ENCODE measurements at regions not wholly inside any gene's neighbourhood (a gene's known extent, or its start where the extent isn't known, plus 50 kb on each side); places are given as distances from the start of the nearest gene placed in this dataset.
"Not testable (repeated sequence)": the region's sequence is repeated elsewhere in the genome, so short reads cannot be mapped to it uniquely, and the experiment has no call there.

GRCh38 chr18:71242981-71243380, 954.1 kb downstream of the SOCS6 start:
- H3K4me1 Mint-ChIP-seq = no peaks in the 10 kb centered on the region
- H3K4me3 Mint-ChIP-seq = no peak overlapping the region

GRCh38 chr18:71238974-71239624, 950.3 kb downstream of the SOCS6 start:
- Mint-ChIP-seq H3K27ac (ENCODE audit: low read depth) (no peak overlapping the region), H3K4me3 (no peak overlapping the region), H3K4me1 (no peaks in the 10 kb centered on the region), H3K27me3 (no peaks in the 10 kb centered on the region), H3K36me3 (ENCODE audit: insufficient read depth) (no peaks in the 10 kb centered on the region), H3K9me3 (peaks cover 6% of the 10 kb centered on the region)
- ATAC-seq (replicated peaks; ENCODE audit: extremely low read depth, poor library complexity, severe bottlenecking) (no peak), DNase-seq (ENCODE audit: low spot score in 2 of 2) (no peak)

More at GRCh38 chr18:71242981-71243380, 954.1 kb downstream of the SOCS6 start:
- no peak overlapping the region for H3K27ac Mint-ChIP-seq (ENCODE audit: low read depth)
- no peak for DNase-seq (ENCODE audit: low spot score in 2 of 2)
- ATAC-seq (replicated peaks; ENCODE audit: extremely low read depth, poor library complexity, severe bottlenecking) = no peak
- H3K36me3 Mint-ChIP-seq (ENCODE audit: insufficient read depth) = no peaks in the 10 kb centered on the region
- no peaks in the 10 kb centered on the region for H3K27me3 Mint-ChIP-seq
- peaks cover 6% of the 10 kb centered on the region for H3K9me3 Mint-ChIP-seq

- ATAC-seq (replicated peaks; ENCODE audit: extremely low read depth, poor library complexity, severe bottlenecking) (no peak), DNase-seq (ENCODE audit: low spot score in 2 of 2) (no peak)
- Mint-ChIP-seq H3K27ac (ENCODE audit: low read depth) (no peak overlapping the region), H3K36me3 (ENCODE audit: insufficient read depth) (no peaks in the 10 kb centered on the region), H3K9me3 (peaks cover 6% of the 10 kb centered on the region), H3K27me3 (no peaks in the 10 kb centered on the region), H3K4me1 (no peaks in the 10 kb centered on the region), H3K4me3 (no peak overlapping the region)
Measured at GRCh38 chr18:71237641-71238040, 948.8 kb downstream of the SOCS6 start.

DNA sequence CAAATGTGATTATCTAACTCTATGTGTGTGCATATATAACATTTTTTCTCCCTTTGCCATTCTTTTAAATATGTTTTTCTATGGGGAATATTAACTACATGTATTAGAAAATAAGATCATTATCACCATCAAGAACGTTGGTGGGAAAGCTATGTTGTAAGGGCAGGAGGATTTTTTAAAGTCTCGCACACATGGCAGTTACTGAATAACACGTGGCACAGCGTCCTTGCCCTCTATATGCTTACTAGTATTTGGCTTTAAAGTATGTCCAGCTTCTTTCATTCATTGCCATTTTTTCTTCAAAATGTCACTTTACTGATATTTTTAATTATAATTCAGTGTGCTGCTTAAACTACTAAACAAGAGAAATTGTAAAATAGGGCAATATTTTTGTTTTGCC, 944.3 kb downstream of the SOCS6 start:
- Mint-ChIP-seq H3K4me1 (no peaks in the 10 kb centered on the region), H3K9me3 (no peaks in the 10 kb centered on the region), H3K27ac (ENCODE audit: low read depth) (no peak overlapping the region), H3K4me3 (no peak overlapping the region), H3K36me3 (ENCODE audit: insufficient read depth) (no peaks in the 10 kb centered on the region), H3K27me3 (no peaks in the 10 kb centered on the region)
- DNase-seq (ENCODE audit: low spot score in 2 of 2) (no peak), ATAC-seq (replicated peaks; ENCODE audit: extremely low read depth, poor library complexity, severe bottlenecking) (no peak)

GRCh38 chr18:71223486-71223885, 934.6 kb downstream of the SOCS6 start:
- Mint-ChIP-seq H3K36me3 (ENCODE audit: insufficient read depth) (no peaks in the 10 kb centered on the region), H3K4me3 (no peak overlapping the region), H3K9me3 (peaks cover 22% of the 10 kb centered on the region), H3K27ac (ENCODE audit: low read depth) (no peak overlapping the region), H3K4me1 (no peaks in the 10 kb centered on the region), H3K27me3 (no peaks in the 10 kb centered on the region)
- no peak for ATAC-seq (replicated peaks; ENCODE audit: extremely low read depth, poor library complexity, severe bottlenecking)
- no peak for DNase-seq (ENCODE audit: low spot score in 2 of 2)

- Mint-ChIP-seq H3K27me3 (no peaks in the 10 kb centered on the region), H3K27ac (ENCODE audit: low read depth) (no peak overlapping the region), H3K4me3 (no peak overlapping the region), H3K36me3 (ENCODE audit: insufficient read depth) (no peaks in the 10 kb centered on the region), H3K9me3 (peaks cover 22% of the 10 kb centered on the region), H3K4me1 (no peaks in the 10 kb centered on the region)
- DNase-seq (ENCODE audit: low spot score in 2 of 2) = no peak
- ATAC-seq (replicated peaks; ENCODE audit: extremely low read depth, poor library complexity, severe bottlenecking) = no peak
Measured at GRCh38 chr18:71221405-71221804, 932.6 kb downstream of the SOCS6 start.

DNA sequence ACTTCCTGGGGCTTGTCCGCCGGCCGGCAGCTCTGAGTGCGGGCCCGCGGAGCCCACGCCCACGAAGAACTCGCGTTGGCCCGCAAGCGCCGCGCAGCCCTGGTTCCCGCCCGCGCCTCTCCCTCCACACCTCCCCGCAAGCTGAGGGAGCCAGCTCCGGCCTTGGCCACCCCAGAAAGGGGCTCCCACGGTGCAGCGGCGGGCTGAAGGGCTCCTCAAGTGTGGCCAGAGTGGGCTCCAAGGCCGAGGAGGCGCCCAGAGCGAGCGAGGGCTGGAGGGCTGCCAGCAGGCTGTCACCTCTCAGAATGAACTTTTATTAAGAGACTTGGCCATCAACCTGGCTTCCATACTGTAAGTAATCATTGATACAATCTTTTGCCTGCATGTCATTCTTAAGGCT, 923.9 kb downstream of the SOCS6 start:
- not testable (repeated sequence) for H3K4me3 Mint-ChIP-seq; H3K27me3 Mint-ChIP-seq; H3K27ac Mint-ChIP-seq (ENCODE audit: low read depth); ATAC-seq (replicated peaks; ENCODE audit: extremely low read depth, poor library complexity, severe bottlenecking); DNase-seq (ENCODE audit: low spot score in 2 of 2); H3K4me1 Mint-ChIP-seq; H3K9me3 Mint-ChIP-seq; H3K36me3 Mint-ChIP-seq (ENCODE audit: insufficient read depth)

GRCh38 chr18:71212222-71212621, 923.4 kb downstream of the SOCS6 start:
- Mint-ChIP-seq H3K27ac (ENCODE audit: low read depth) (no peak overlapping the region), H3K27me3 (no peaks in the 10 kb centered on the region), H3K36me3 (ENCODE audit: insufficient read depth) (no peaks in the 10 kb centered on the region), H3K4me3 (no peak overlapping the region), H3K9me3 (peaks cover 6% of the 10 kb centered on the region), H3K4me1 (no peaks in the 10 kb centered on the region)
- ATAC-seq (replicated peaks; ENCODE audit: extremely low read depth, poor library complexity, severe bottlenecking) = no peak
- DNase-seq (ENCODE audit: low spot score in 2 of 2) = no peak

- no peaks in the 10 kb centered on the region for H3K36me3 Mint-ChIP-seq (ENCODE audit: insufficient read depth)
- H3K4me3 Mint-ChIP-seq = no peak overlapping the region
- no peaks in the 10 kb centered on the region for H3K4me1 Mint-ChIP-seq
- no peak overlapping the region for H3K27ac Mint-ChIP-seq (ENCODE audit: low read depth)
- H3K27me3 Mint-ChIP-seq = no peaks in the 10 kb centered on the region
- DNase-seq (ENCODE audit: low spot score in 2 of 2) (no peak), ATAC-seq (replicated peaks; ENCODE audit: extremely low read depth, poor library complexity, severe bottlenecking) (no peak)
- H3K9me3 Mint-ChIP-seq = peaks cover 12% of the 10 kb centered on the region
Measured at GRCh38 chr18:71209944-71210343, 921.1 kb downstream of the SOCS6 start.

DNA sequence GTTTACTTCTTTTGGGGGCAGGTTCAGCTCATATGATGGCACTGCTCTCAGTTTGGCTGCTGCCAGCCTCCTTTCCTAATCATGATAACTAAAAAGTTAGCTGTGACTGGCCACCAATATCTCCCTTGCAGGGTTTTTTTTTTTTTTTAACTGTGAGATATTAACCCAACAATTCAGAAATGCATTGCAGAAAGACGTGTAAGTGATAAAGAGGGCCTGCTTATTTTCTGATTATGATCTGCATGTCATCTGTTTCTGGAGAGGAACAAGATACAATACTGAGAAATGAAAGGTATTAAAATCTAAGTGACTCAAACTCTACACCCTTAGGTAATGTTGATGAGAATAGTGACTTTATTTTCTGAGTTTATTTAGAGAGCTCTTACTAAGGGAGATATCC, 905.6 kb downstream of the SOCS6 start:
- Mint-ChIP-seq H3K27ac (ENCODE audit: low read depth) (no peak overlapping the region), H3K36me3 (ENCODE audit: insufficient read depth) (peaks cover 2% of the 10 kb centered on the region), H3K4me3 (no peak overlapping the region), H3K27me3 (no peaks in the 10 kb centered on the region), H3K4me1 (no peaks in the 10 kb centered on the region), H3K9me3 (peaks cover 24% of the 10 kb centered on the region)
- DNase-seq (ENCODE audit: low spot score in 2 of 2) = no peak
- ATAC-seq (replicated peaks; ENCODE audit: extremely low read depth, poor library complexity, severe bottlenecking) = no peak

DNA sequence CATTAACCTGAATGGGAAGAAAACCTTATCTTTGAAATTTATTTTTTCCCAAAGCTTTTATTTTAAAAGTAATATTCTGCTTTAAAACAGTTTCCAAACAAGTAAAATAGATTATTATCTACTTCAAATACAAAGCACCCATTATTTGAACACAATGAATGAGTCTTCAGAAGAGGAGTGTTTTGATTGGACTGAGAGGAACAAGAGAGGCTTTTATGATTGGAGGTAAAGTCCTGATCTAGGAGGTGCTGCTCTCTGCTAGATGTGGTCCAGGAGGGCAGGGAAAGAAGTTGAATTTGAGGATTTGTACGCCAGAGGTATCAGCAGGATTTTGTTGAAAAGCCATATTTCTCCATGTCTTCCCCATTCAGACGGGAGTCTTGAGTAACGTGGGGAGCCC, 900.7 kb downstream of the SOCS6 start:
- Mint-ChIP-seq H3K4me3 (no peak overlapping the region), H3K27ac (ENCODE audit: low read depth) (no peak overlapping the region), H3K4me1 (no peaks in the 10 kb centered on the region), H3K9me3 (peaks cover 18% of the 10 kb centered on the region), H3K36me3 (ENCODE audit: insufficient read depth) (peaks cover 2% of the 10 kb centered on the region), H3K27me3 (no peaks in the 10 kb centered on the region)
- ATAC-seq (replicated peaks; ENCODE audit: extremely low read depth, poor library complexity, severe bottlenecking) (no peak), DNase-seq (ENCODE audit: low spot score in 2 of 2) (no peak)

DNA sequence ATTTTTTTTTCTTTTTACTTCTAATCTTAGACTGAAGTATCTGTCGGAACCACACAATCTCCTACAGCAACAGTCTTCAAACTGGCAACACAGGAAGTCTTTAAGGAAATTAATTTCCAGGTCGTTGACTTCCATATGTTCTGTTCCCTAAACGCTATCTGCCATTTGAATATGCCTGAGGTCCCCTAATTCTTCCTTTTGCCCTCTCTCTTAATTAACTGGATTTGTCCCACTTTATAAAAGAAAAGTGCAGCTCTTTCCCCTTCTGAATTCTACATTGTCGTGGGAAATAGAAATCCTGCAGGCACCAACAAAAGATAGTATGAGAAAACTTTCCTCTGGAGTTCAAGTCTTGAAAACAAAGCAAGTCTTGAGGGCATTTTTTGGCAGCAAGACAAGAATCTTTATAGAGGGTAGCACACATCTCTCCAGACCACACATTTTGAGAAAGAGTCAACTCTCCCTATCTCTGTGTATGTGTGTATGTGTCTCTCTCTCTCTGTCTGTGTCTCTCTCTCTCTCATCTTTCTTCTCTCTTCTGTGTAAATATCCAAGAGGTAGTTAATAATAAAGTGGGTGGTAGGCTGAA, 879.8 kb downstream of the SOCS6 start:
- Mint-ChIP-seq H3K9me3 (peaks cover 16% of the 10 kb centered on the region), H3K4me3 (no peak overlapping the region)

DNA sequence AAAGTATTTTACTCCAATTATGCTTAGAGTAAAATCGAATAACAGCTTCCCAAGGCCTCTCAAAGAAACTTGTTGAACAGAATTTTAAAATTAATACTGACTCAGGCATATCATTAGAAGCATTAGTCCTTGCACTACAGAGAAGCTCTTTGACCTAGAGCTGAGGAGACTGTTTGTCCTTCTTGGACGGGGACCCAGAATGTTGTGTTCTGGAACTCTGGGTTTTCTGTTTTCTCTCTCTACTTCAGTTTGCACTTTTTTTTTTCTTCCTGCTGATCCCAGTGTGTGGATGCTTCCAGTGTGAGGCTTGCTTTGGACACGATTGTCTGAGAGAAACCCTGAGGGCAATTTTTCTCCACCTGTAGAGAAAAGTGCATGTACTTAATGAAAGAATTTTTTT, 847.6 kb downstream of the SOCS6 start:
- Mint-ChIP-seq H3K4me1 (no peaks in the 10 kb centered on the region), H3K36me3 (ENCODE audit: insufficient read depth) (no peaks in the 10 kb centered on the region), H3K27me3 (no peaks in the 10 kb centered on the region), H3K4me3 (no peak overlapping the region), H3K9me3 (peaks cover 20% of the 10 kb centered on the region), H3K27ac (ENCODE audit: low read depth) (no peak overlapping the region)
- no peak for DNase-seq (ENCODE audit: low spot score in 2 of 2)
- ATAC-seq (replicated peaks; ENCODE audit: extremely low read depth, poor library complexity, severe bottlenecking) = no peak

More for the DNA sequence above, 879.8 kb downstream of the SOCS6 start:
- ATAC-seq (replicated peaks; ENCODE audit: extremely low read depth, poor library complexity, severe bottlenecking) = no peak
- H3K36me3 Mint-ChIP-seq (ENCODE audit: insufficient read depth) = peaks cover 1% of the 10 kb centered on the region
- H3K27me3 Mint-ChIP-seq = no peaks in the 10 kb centered on the region
- DNase-seq (ENCODE audit: low spot score in 2 of 2) = no peak
- H3K27ac Mint-ChIP-seq (ENCODE audit: low read depth) = no peak overlapping the region
- no peaks in the 10 kb centered on the region for H3K4me1 Mint-ChIP-seq
